Activated naive CD4-positive, alpha-beta T cell (primary cell): ENCODE measurements at regions not wholly inside any gene's neighbourhood (a gene's known extent, or its start where the extent isn't known, plus 50 kb on each side); places are given as distances from the start of the nearest gene placed in this dataset.

Experiments used
- DNase-seq, 4 experiments: peaks; one replicate each; lab custom pipeline; 2025; lab: John Stamatoyannopoulos, UW

DNA sequence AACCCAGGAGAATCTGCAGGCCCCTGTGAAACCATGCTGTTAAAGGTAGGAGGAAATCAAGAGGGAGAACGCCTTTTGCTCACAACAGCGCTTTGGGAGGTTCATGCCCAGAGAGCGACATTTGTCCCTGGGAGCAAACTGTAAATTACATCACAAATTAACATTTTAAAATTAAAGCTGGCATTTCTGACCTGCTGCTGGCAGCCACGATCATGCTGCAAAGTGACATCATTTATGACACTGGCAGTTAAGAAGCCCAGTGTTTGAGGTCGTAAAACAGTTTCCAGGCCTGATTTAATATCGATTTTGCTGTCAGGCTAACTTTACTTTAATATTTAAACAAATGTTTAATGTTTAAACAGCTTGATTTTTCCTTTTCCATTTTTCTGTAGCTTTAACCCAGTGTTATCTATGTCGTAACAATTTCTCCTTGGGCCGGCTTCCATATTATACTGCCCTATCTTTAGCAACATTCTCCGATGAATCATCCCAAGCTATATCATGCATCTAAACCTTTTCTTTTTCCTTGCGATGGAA, 86.5 kb upstream of the NPVF start:
- DNase-seq = no peak

DNA sequence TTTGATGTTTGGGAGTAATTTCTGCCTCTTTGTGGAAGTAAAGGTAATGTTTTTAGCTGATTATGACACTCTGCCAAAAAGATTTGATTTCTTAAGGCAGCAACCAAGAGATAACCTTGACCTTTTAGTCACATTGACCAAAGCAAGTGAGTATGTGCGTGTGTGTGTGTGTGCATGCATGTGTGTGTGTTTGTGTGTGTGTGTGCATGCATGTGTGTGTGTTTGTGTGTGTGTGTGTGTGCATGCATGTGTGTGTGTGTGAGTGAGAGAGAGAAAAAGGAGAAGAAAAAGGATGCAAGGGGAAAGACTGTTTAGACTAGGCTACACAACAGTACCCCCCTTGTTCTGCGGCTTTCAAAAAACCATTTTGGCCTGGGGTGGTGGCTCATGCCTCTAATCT, 88.1 kb upstream of the NPVF start:
- no peak for DNase-seq

- no peak for DNase-seq
These were observed 89.8 kb upstream of the NPVF start for GRCh38 chr7:25318047-25318446.

GRCh38 chr7:25319707-25320106, 91.4 kb upstream of the NPVF start:
- DNase-seq = no peak

GRCh38 chr7:25320791-25321190, 92.5 kb upstream of the NPVF start:
- no peak for DNase-seq

GRCh38 chr7:25321424-25321823, 93.1 kb upstream of the NPVF start:
- no peak for DNase-seq

DNA sequence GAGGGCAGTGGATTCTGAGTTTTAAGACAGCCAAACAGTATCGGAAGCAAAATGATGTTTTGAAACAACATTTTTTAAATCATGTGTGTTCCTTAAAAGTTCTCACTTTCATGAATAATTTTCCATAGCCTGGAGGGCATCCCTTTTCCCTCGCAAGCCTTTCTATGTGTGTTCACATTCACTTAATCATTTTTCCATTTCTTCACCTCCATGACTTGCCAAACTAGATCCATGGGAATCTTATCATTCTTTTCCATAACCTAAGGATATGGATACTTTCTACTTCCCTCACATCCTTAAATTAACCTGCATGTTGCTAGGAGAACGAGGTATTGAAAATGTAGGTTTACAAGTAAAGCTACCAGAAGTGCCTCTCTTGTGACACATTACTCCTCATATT, 94.2 kb upstream of the NPVF start:
- no peak for DNase-seq

GRCh38 chr7:25325186-25325757, 97.0 kb upstream of the NPVF start:
- DNase-seq = no peak

DNA sequence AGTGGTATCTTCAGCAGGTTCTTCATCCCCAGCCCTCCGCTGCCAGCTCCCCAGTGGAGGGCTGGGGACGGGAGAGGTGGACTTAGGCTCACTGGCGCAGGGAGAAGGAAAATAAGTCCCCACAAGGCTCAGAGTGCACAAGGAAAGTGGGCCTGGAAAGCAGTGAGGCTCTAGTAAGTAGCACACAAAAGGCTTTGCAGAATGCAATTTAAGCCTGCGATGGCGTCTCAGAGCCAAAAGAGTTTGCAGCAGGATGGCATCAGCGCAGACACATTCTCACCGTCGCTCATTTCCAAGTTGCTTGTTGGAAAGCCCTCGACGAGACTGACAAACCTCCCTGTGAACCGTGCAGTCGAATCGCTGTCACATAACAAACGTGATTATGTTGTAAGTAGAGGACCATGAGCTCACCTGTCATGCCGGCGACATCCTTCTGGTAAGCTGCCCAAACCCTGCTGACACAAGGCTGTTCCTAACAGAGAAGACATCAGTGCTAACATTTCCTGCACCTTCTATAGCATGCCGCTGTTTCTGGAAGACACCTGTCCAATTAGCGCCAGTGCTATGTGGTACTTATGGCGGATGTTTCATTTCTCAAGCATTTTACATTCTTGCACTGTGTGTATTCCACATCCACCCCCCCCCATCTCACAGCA, 98.3 kb upstream of the NPVF start:
- DNase-seq = no peak

- DNase-seq = no peak
These were observed 101.5 kb upstream of the NPVF start for GRCh38 chr7:25329815-25330214.

GRCh38 chr7:25333296-25333928, 105.1 kb upstream of the NPVF start:
- no peak for DNase-seq

- DNase-seq = no peak
These were observed 119.2 kb upstream of the NPVF start for GRCh38 chr7:25347360-25348066.

GRCh38 chr7:25348104-25348503, 119.8 kb upstream of the NPVF start:
- DNase-seq = no peak

- no peak for DNase-seq
These were observed 121.2 kb upstream of the NPVF start for GRCh38 chr7:25349283-25350017.

DNA sequence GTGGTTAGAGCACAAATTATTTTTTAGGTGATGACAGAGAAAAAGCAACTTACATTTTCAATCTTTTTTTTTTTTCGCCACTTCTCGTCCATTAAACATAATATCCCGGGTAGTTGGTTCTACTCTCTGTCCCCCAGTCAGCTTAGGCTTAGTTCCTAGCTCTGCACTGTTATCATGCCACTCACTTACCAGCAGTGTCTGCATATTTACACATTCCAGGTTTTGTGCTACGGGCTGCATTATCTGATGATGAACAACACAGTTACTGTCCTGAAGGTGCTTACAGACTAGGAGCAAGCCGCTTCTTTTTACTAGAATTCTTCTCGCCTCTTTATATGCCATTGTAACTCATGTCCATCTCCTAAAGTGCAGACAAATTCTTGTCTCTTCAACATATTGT, 121.8 kb upstream of the NPVF start:
- DNase-seq = no peak

DNA sequence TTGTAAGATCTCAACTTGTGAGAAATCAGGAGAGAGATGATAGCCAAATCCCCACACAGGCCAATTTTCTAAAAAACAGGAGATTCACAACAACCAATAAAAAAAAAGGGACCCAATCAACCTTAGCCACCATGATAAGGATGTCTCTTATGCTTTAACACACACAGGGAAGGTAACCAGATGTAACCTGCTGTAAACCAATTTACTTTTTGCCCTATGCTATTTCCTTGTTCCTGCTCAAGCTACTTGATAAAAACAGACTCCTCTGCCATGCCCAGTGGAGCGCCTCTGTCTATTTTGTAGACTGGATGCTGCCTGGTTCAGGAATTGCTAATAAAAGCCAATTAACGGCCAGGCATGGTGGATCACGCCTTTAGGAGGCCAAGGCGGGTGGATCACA, 123.5 kb upstream of the NPVF start:
- no peak for DNase-seq

GRCh38 chr7:25353196-25353595, 124.9 kb upstream of the NPVF start:
- no peak for DNase-seq

GRCh38 chr7:25353732-25354131, 125.4 kb upstream of the NPVF start:
- DNase-seq = no peak

GRCh38 chr7:25356534-25357151, 128.4 kb upstream of the NPVF start:
- DNase-seq = no peak

- no peak for DNase-seq
These were observed 130.6 kb upstream of the NPVF start for GRCh38 chr7:25358926-25359325.

- DNase-seq = no peak
These were observed 131.3 kb upstream of the NPVF start for GRCh38 chr7:25359471-25360059.
